IMR-90 (cell line): ENCODE measurements at regions not wholly inside any gene's neighbourhood (a gene's known extent, or its start where the extent isn't known, plus 50 kb on each side); places are given as distances from the start of the nearest gene placed in this dataset.

ENCODE experiments used
- ATAC-seq: fragments of 200-7000 bp; cut with Tn5 transposase; 2 replicates; pipeline ENCODE4 v1.9.1; 2020; ENCODE audit warnings: low read depth, mild to moderate bottlenecking, moderate library complexity
- BruUV-seq: library from RNA; stranded (reverse); fragments of 400-500 nt; replicated peaks from 2 replicates; lab custom pipeline; 2021; lab: Mats Ljungman, UMichigan
- CTCF ChIA-PET: fragments of 300-600 bp; formaldehyde crosslinking; extraction: SDS; loops from one replicate; lab custom pipeline; 2021; ENCODE audit warnings: antibody characterized with exemption; lab: Yijun Ruan, JAX
- POLR2A ChIA-PET: fragments of 300-600 bp; sonication (Branson Sonifier 250); formaldehyde crosslinking; loops from one replicate; lab custom pipeline; 2022; ENCODE audit warnings: antibody characterized with exemption; ENCODE audit not compliant: unreplicated experiment; lab: Charles Lee
- DNase-seq: peaks from one replicate; pipeline ENCODE4 v3.0.0; 2013
- H2AFZ ChIP-seq: replicated peaks from 2 replicates; pipeline ENCODE3; 2013; ENCODE audit warnings: low read length, mild to moderate bottlenecking; ENCODE audit not compliant: poor library complexity
- H2AK5ac ChIP-seq: 2 replicates; pipeline ENCODE4 v1.6.1; 2013; ENCODE audit warnings: low read depth, low read length, inconsistent platforms
- H2AK9ac ChIP-seq: replicated peaks from 2 replicates; pipeline ENCODE3; 2013; ENCODE audit warnings: mild to moderate bottlenecking, low read depth, low read length, moderate library complexity; ENCODE audit not compliant: poor library complexity
- H2BK120ac ChIP-seq: 2 replicates; pipeline ENCODE4 v1.6.1; 2013; ENCODE audit warnings: low read depth, low read length, inconsistent platforms
- H2BK15ac ChIP-seq: 3 replicates; pipeline ENCODE4 v1.6.1; 2013; ENCODE audit warnings: low read depth, low read length, inconsistent platforms
- H2BK20ac ChIP-seq: 2 replicates; pipeline ENCODE4 v1.6.1; 2013; ENCODE audit warnings: low read depth, mild to moderate bottlenecking, inconsistent platforms, low read length, moderate library complexity
- H2BK5ac ChIP-seq: 2 replicates; pipeline ENCODE4 v1.6.1; 2013; ENCODE audit warnings: mild to moderate bottlenecking, low read depth, low read length, inconsistent platforms; ENCODE audit not compliant: poor library complexity, severe bottlenecking
- H3K14ac ChIP-seq: replicated peaks from 2 replicates; pipeline ENCODE4 v1.6.1; 2013; ENCODE audit warnings: low read depth, low read length, inconsistent platforms
- H3K18ac ChIP-seq: 2 replicates; pipeline ENCODE4 v1.6.1; 2013; ENCODE audit warnings: low read depth, low read length, control low read depth
- H3K23ac ChIP-seq: 2 replicates; pipeline ENCODE4 v1.6.1; 2013; ENCODE audit warnings: low read depth, low read length, inconsistent platforms
- H3K27ac ChIP-seq: 2 replicates; pipeline ENCODE4 v1.5.1; 2013; ENCODE audit warnings: mild to moderate bottlenecking, control low read depth, low read length; ENCODE audit not compliant: insufficient read depth
- H3K27me3 ChIP-seq: 2 replicates; pipeline ENCODE4 v1.6.1; 2013; ENCODE audit warnings: low read length; ENCODE audit not compliant: control insufficient read depth, insufficient read depth
- H3K36me3 ChIP-seq: 2 replicates; pipeline ENCODE4 v1.6.1; 2013; ENCODE audit warnings: low read length, mixed read lengths; ENCODE audit not compliant: control insufficient read depth, insufficient read depth
- H3K4ac ChIP-seq: 2 replicates; pipeline ENCODE4 v1.6.1; 2013; ENCODE audit warnings: low read depth, low read length, inconsistent platforms
- H3K4me1 ChIP-seq: 2 replicates; pipeline ENCODE4 v1.6.1; 2013; ENCODE audit warnings: low read length, mixed read lengths; ENCODE audit not compliant: control insufficient read depth, insufficient read depth
- H3K4me2 ChIP-seq: 2 replicates; pipeline ENCODE4 v1.6.1; 2013; ENCODE audit warnings: low read depth, mild to moderate bottlenecking, control low read depth, low read length, moderate library complexity
- H3K4me3 ChIP-seq: 2 replicates; pipeline ENCODE4 v1.5.1; 2013; ENCODE audit warnings: low read depth, mild to moderate bottlenecking, control low read depth, low read length, moderate library complexity; ENCODE audit not compliant: insufficient read depth
- H3K56ac ChIP-seq: 2 replicates; pipeline ENCODE4 v1.6.1; 2013; ENCODE audit warnings: low read length, inconsistent platforms; ENCODE audit not compliant: insufficient read depth; ENCODE audit errors: extremely low read depth
- H3K79me1 ChIP-seq, 2 experiments: 2 replicates each; pipeline ENCODE4 v1.6.1; 2013; ENCODE audit warnings: low read length in 2 of 2, inconsistent platforms in 1 of 2, low read depth in 1 of 2
- H3K9ac ChIP-seq: 2 replicates; pipeline ENCODE4 v1.6.1; 2013; ENCODE audit warnings: low read depth, low read length, control low read depth
- H3K9me1 ChIP-seq: 2 replicates; pipeline ENCODE4 v1.6.1; 2013; ENCODE audit warnings: low read length, inconsistent platforms; ENCODE audit not compliant: insufficient read depth
- H3K9me3 ChIP-seq: 2 replicates; pipeline ENCODE4 v1.6.1; 2013; ENCODE audit warnings: low read length; ENCODE audit not compliant: control insufficient read depth, insufficient read depth
- H4K20me1 ChIP-seq: 2 replicates; pipeline ENCODE4 v1.6.1; 2013; ENCODE audit warnings: low read length, inconsistent platforms; ENCODE audit not compliant: insufficient read depth
- H4K5ac ChIP-seq: 2 replicates; pipeline ENCODE4 v1.6.1; 2013; ENCODE audit warnings: mild to moderate bottlenecking, low read depth, low read length, control low read depth
- H4K8ac ChIP-seq, 2 experiments: 2 replicates each; pipeline ENCODE4 v1.6.1; 2013; ENCODE audit warnings: low read depth in 2 of 2, low read length in 2 of 2, control low read depth in 1 of 2, inconsistent platforms in 1 of 2
- H4K91ac ChIP-seq: 2 replicates; pipeline ENCODE4 v1.6.1; 2013; ENCODE audit warnings: low read depth, low read length, inconsistent platforms; ENCODE audit not compliant: insufficient read depth
- CEBPB ChIP-seq: IDR thresholded peaks from 2 replicates; pipeline ENCODE4 v1.6.1; 2012; ENCODE audit warnings: low read depth, low read length, improper control_type of control experiment
- MXI1 ChIP-seq: IDR thresholded peaks from 2 replicates; pipeline ENCODE4 v1.6.1; 2012; ENCODE audit warnings: low read depth, mild to moderate bottlenecking, low read length, moderate library complexity, borderline replicate concordance
- POLR2A ChIP-seq: IDR thresholded peaks from 2 replicates; pipeline ENCODE4 v1.6.1; 2012; ENCODE audit warnings: mild to moderate bottlenecking, low read depth, low read length
- RAD21 ChIP-seq: IDR thresholded peaks from 2 replicates; pipeline ENCODE4 v1.6.1; 2012; ENCODE audit warnings: low read length, improper control_type of control experiment
- RFX5 ChIP-seq: IDR thresholded peaks from 2 replicates; pipeline ENCODE4 v1.8.0; 2012; ENCODE audit warnings: low read depth, mild to moderate bottlenecking, low read length, moderate library complexity
- USF2 ChIP-seq: fragments of 150-350 bp; IDR thresholded peaks from 2 replicates; pipeline ENCODE4 v1.6.1; 2017; ENCODE audit warnings: mild to moderate bottlenecking, antibody characterized with exemption, low read length, low read depth
- WGBS, 2 experiments: methylation state at CpG; one replicate each; pipeline versions ENCODE4 v1.1.5 to v1.1.7; 2013; ENCODE audit warnings: missing lambda C conversion rate in 2 of 2; ENCODE audit not compliant: insufficient read length in 1 of 2; ENCODE audit errors: extremely low coverage in 2 of 2; 5-methylcytosine and 5-hydroxymethylcytosine counted together
- dilution Hi-C: fragments of 300-500 bp; cut with HindIII; formaldehyde crosslinking; loops from one replicate; pipeline ENCODE4 v1.14.3; 2018; ENCODE audit warnings: low sequenced_read_pairs; ENCODE audit not compliant: unreplicated experiment
- in situ Hi-C: fragments of 300-500 bp; cut with MboI; formaldehyde crosslinking; loops from 3 replicates; pipeline ENCODE4 v1.14.3; 2019; ENCODE audit warnings: low sequenced_read_pairs, inconsistent platforms, mixed read lengths
- intact Hi-C: fragments of 100-400 bp; cut with micrococcal nuclease; formaldehyde crosslinking; loops from 2 replicates; pipeline ENCODE4 v1.10.0; 2022
- TF ChIP-seq, protein P1 (sequence below): conservative IDR thresholded peaks from 2 replicates; pipeline ENCODE4 v1.5.1; 2012; ENCODE audit warnings: mild to moderate bottlenecking, low read depth, low read length, improper control_type of control experiment

- TF ChIP-seq MXI1 (no peak), RAD21 (no peak)
These were observed 613.4 kb upstream of the CFAP20DC start (continued) for GRCh38 chr3:59663076-59663850.

DNA sequence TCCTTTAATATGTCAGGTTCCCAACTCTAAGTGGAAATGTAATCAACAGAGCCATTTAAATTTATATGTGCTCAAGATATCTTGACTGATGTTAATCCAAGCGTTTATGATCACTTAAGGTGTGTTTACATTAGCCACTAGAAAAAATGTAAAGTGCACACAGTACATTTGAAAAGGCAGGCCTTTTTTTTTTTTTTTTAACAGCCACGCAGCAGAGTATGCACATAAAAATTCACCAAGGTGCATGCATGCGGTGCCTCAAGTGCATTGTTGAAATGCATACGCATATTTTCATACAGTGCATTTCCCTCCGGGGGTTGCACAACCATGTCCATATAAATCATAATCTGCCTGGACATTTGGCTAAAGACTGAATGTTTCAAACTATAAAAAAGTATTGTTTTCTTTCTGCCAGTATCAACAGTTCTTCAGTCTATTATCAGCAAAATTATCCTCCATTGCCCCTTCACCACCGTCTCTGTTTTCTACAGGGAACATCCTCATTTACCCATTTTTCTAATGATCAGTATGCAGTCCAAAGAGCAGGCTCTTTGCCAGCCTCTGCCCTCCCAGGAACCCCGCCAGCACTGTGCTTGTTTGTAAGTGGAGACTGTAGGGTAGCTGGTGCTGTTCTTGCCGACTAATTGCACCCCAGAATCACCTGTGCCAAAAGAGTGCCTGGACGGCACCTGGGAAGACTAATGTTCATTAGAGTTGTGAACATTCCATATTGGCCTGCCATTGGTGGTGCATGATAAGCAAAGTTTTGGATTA is 611.2 kb upstream of the CFAP20DC start:
- peak overlapping the region; percentile 65 for H4K5ac ChIP-seq
- H3K18ac ChIP-seq = peak overlapping the region; percentile 87
- H3K4me1 ChIP-seq = peaks cover 25% of the 10 kb centered on the region
- H2BK120ac ChIP-seq = peak overlapping the region; percentile 49
- DNase-seq (peak; percentile 8), ATAC-seq (peak; percentile 9; the same call in 1 of the 2 replicates)
- H3K23ac ChIP-seq = no peak overlapping the region
- dilution Hi-C loops (no loop called here), in situ Hi-C loops (no loop called here), intact Hi-C loops (loop anchor here (10.0 kb wide), 1 partner anchor 194 kb away; no protein-coding TSS in a partner anchor)
- ChIA-PET POLR2A (no interaction called here), CTCF (no interaction called here)
- H3K79me1 ChIP-seq = no peaks in the 10 kb centered on the region
- peak overlapping the region; percentile 55; the same call in 1 of the 2 replicates for H4K91ac ChIP-seq
- H2AK9ac ChIP-seq = no peak overlapping the region
- no peaks in the 10 kb centered on the region for H4K20me1 ChIP-seq
- no peaks in the 10 kb centered on the region for H3K27me3 ChIP-seq
- peak overlapping the region; percentile 13 for H2AK5ac ChIP-seq
- peaks cover 7% of the 10 kb centered on the region; the same call in 1 of the 2 replicates for H3K9me1 ChIP-seq
- no peak overlapping the region for H3K4me3 ChIP-seq
- peak overlapping the region; percentile 21; the same call in 1 of the 2 replicates for H3K14ac ChIP-seq
- no TSS peak for BruUV-seq
- TF ChIP-seq CEBPB (peak; percentile 23; the same call in 1 of the 2 replicates), RFX5 (no peak), USF2 (no peak), POLR2A (no peak), RAD21 (no peak)
- TF ChIP-seq, protein P1, sequence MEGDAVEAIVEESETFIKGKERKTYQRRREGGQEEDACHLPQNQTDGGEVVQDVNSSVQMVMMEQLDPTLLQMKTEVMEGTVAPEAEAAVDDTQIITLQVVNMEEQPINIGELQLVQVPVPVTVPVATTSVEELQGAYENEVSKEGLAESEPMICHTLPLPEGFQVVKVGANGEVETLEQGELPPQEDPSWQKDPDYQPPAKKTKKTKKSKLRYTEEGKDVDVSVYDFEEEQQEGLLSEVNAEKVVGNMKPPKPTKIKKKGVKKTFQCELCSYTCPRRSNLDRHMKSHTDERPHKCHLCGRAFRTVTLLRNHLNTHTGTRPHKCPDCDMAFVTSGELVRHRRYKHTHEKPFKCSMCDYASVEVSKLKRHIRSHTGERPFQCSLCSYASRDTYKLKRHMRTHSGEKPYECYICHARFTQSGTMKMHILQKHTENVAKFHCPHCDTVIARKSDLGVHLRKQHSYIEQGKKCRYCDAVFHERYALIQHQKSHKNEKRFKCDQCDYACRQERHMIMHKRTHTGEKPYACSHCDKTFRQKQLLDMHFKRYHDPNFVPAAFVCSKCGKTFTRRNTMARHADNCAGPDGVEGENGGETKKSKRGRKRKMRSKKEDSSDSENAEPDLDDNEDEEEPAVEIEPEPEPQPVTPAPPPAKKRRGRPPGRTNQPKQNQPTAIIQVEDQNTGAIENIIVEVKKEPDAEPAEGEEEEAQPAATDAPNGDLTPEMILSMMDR = no peak
- no peak overlapping the region for H3K56ac ChIP-seq
- peak overlapping the region; percentile 84; the same call in 1 of the 2 replicates for H3K27ac ChIP-seq
- peak overlapping the region; percentile 54 for H3K4ac ChIP-seq
- peak overlapping the region; percentile 18 for H2BK5ac ChIP-seq
- no peak overlapping the region for H2AFZ ChIP-seq
- no CpG with 5 or more reads among the region's 9 CpGs for WGBS, 2 experiments
- no peaks in the 10 kb centered on the region for H3K9me3 ChIP-seq
- peak overlapping the region; percentile 48; the same call in 1 of the 2 replicates for H3K4me2 ChIP-seq
- H2BK20ac ChIP-seq = peak overlapping the region; percentile 32; the same call in 1 of the 2 replicates
- no peaks in the 10 kb centered on the region for H3K36me3 ChIP-seq
- no peak overlapping the region for H3K9ac ChIP-seq
- H4K8ac ChIP-seq = peak overlapping the region in 1 of 2 experiments; percentile 1; a peak in 1 of 4 replicates
- no peak overlapping the region for H2BK15ac ChIP-seq
